ENCODE measurements at regions not wholly inside any gene's neighbourhood (a gene's known extent, or its start where the extent isn't known, plus 50 kb on each side); places are given as distances from the start of the nearest gene placed in this dataset.

- H3K4me3 Mint-ChIP-seq, result no peak overlapping the region
- H3K36me3 Mint-ChIP-seq (ENCODE audit: insufficient read depth), result no peaks in the 10 kb centered on the region
- no peaks in the 10 kb centered on the region for H3K4me1 Mint-ChIP-seq (ENCODE audit: low read depth)
- no peaks in the 10 kb centered on the region for H3K27me3 Mint-ChIP-seq (ENCODE audit: low read depth)
- peaks cover 11% of the 10 kb centered on the region for H3K9me3 Mint-ChIP-seq
- DNase-seq (no peak), ATAC-seq (no peak)
These were observed 658.7 kb downstream of the KCNJ3 start for GRCh38 chr2:155357172-155357571.

- Mint-ChIP-seq H3K36me3 (ENCODE audit: insufficient read depth) (no peaks in the 10 kb centered on the region), H3K27me3 (ENCODE audit: low read depth) (no peaks in the 10 kb centered on the region), H3K4me1 (ENCODE audit: low read depth) (no peaks in the 10 kb centered on the region), H3K9me3 (peaks cover 11% of the 10 kb centered on the region), H3K4me3 (no peak overlapping the region)
- ATAC-seq, result no peak
- no peak for DNase-seq
These were observed 657.8 kb downstream of the KCNJ3 start for GRCh38 chr2:155356250-155356649.

- H3K9me3 Mint-ChIP-seq, result no peaks in the 10 kb centered on the region
- no peaks in the 10 kb centered on the region for H3K27me3 Mint-ChIP-seq (ENCODE audit: low read depth)
- ATAC-seq, result no peak
- H3K4me3 Mint-ChIP-seq, result no peak overlapping the region
- no peak for DNase-seq
- H3K4me1 Mint-ChIP-seq (ENCODE audit: low read depth), result no peaks in the 10 kb centered on the region
- H3K36me3 Mint-ChIP-seq (ENCODE audit: insufficient read depth), result no peaks in the 10 kb centered on the region
These were observed 652.5 kb downstream of the KCNJ3 start for GRCh38 chr2:155350783-155351580.

- no peaks in the 10 kb centered on the region for H3K27me3 Mint-ChIP-seq (ENCODE audit: low read depth)
- no peak for ATAC-seq
- no peak for DNase-seq
- no peaks in the 10 kb centered on the region for H3K9me3 Mint-ChIP-seq
- no peaks in the 10 kb centered on the region for H3K4me1 Mint-ChIP-seq (ENCODE audit: low read depth)
- H3K36me3 Mint-ChIP-seq (ENCODE audit: insufficient read depth), result no peaks in the 10 kb centered on the region
- H3K4me3 Mint-ChIP-seq, result no peak overlapping the region
These were observed 633.5 kb downstream of the KCNJ3 start for GRCh38 chr2:155332016-155332415.

GRCh38 chr2:155320236-155320635, 621.7 kb downstream of the KCNJ3 start:
- peaks cover 4% of the 10 kb centered on the region for H3K27me3 Mint-ChIP-seq (ENCODE audit: low read depth)
- H3K4me1 Mint-ChIP-seq (ENCODE audit: low read depth), result no peaks in the 10 kb centered on the region
- H3K36me3 Mint-ChIP-seq (ENCODE audit: insufficient read depth), result no peaks in the 10 kb centered on the region
- DNase-seq (no peak), ATAC-seq (no peak)
- no peaks in the 10 kb centered on the region for H3K9me3 Mint-ChIP-seq
- H3K4me3 Mint-ChIP-seq, result no peak overlapping the region

- no peak for ATAC-seq
- DNase-seq, result no peak
- Mint-ChIP-seq H3K27me3 (ENCODE audit: low read depth) (no peaks in the 10 kb centered on the region), H3K4me1 (ENCODE audit: low read depth) (no peaks in the 10 kb centered on the region), H3K9me3 (no peaks in the 10 kb centered on the region), H3K4me3 (no peak overlapping the region), H3K36me3 (ENCODE audit: insufficient read depth) (no peaks in the 10 kb centered on the region)
These were observed 620.2 kb downstream of the KCNJ3 start for GRCh38 chr2:155318710-155319109.

- no peak for ATAC-seq
- H3K36me3 Mint-ChIP-seq (ENCODE audit: insufficient read depth), result no peaks in the 10 kb centered on the region
These were observed 617.3 kb downstream of the KCNJ3 start for GRCh38 chr2:155315768-155316167.

GRCh38 chr2:155310589-155310988, 612.1 kb downstream of the KCNJ3 start:
- ATAC-seq, result no peak
- DNase-seq, result no peak
- Mint-ChIP-seq H3K4me1 (ENCODE audit: low read depth) (no peaks in the 10 kb centered on the region), H3K9me3 (no peaks in the 10 kb centered on the region), H3K36me3 (ENCODE audit: insufficient read depth) (no peaks in the 10 kb centered on the region), H3K4me3 (no peak overlapping the region), H3K27me3 (ENCODE audit: low read depth) (no peaks in the 10 kb centered on the region)

More at GRCh38 chr2:155315768-155316167, 617.3 kb downstream of the KCNJ3 start:
- Mint-ChIP-seq H3K9me3 (no peaks in the 10 kb centered on the region), H3K4me3 (no peak overlapping the region), H3K4me1 (ENCODE audit: low read depth) (no peaks in the 10 kb centered on the region), H3K27me3 (ENCODE audit: low read depth) (no peaks in the 10 kb centered on the region)
- no peak for DNase-seq

- Mint-ChIP-seq H3K4me1 (ENCODE audit: low read depth) (no peaks in the 10 kb centered on the region), H3K36me3 (ENCODE audit: insufficient read depth) (no peaks in the 10 kb centered on the region), H3K27me3 (ENCODE audit: low read depth) (no peaks in the 10 kb centered on the region), H3K4me3 (no peak overlapping the region), H3K9me3 (no peaks in the 10 kb centered on the region)
- ATAC-seq (no peak), DNase-seq (no peak)
These were observed 611.0 kb downstream of the KCNJ3 start for GRCh38 chr2:155309483-155309882.

GRCh38 chr2:155308367-155309009, 610.0 kb downstream of the KCNJ3 start:
- Mint-ChIP-seq H3K4me1 (ENCODE audit: low read depth) (no peaks in the 10 kb centered on the region), H3K36me3 (ENCODE audit: insufficient read depth) (no peaks in the 10 kb centered on the region), H3K27me3 (ENCODE audit: low read depth) (no peaks in the 10 kb centered on the region), H3K9me3 (no peaks in the 10 kb centered on the region), H3K4me3 (no peak overlapping the region)
- DNase-seq (no peak), ATAC-seq (no peak)

- Mint-ChIP-seq H3K27me3 (ENCODE audit: low read depth) (no peaks in the 10 kb centered on the region), H3K4me3 (no peak overlapping the region), H3K4me1 (ENCODE audit: low read depth) (no peaks in the 10 kb centered on the region), H3K36me3 (ENCODE audit: insufficient read depth) (no peaks in the 10 kb centered on the region), H3K9me3 (no peaks in the 10 kb centered on the region)
- ATAC-seq (no peak), DNase-seq (no peak)
These were observed 602.7 kb downstream of the KCNJ3 start for GRCh38 chr2:155301221-155301620.

GRCh38 chr2:155298001-155298400, 599.5 kb downstream of the KCNJ3 start:
- no peaks in the 10 kb centered on the region for H3K27me3 Mint-ChIP-seq (ENCODE audit: low read depth)
- H3K36me3 Mint-ChIP-seq (ENCODE audit: insufficient read depth), result no peaks in the 10 kb centered on the region
- H3K4me3 Mint-ChIP-seq, result no peak overlapping the region
- H3K4me1 Mint-ChIP-seq (ENCODE audit: low read depth), result no peaks in the 10 kb centered on the region
- no peaks in the 10 kb centered on the region for H3K9me3 Mint-ChIP-seq
- DNase-seq (no peak), ATAC-seq (no peak)

GRCh38 chr2:155294358-155294757, 595.9 kb downstream of the KCNJ3 start:
- no peak overlapping the region for H3K4me3 Mint-ChIP-seq

GRCh38 chr2:155281907-155282306, 583.4 kb downstream of the KCNJ3 start:
- Mint-ChIP-seq H3K4me3 (no peak overlapping the region), H3K4me1 (ENCODE audit: low read depth) (no peaks in the 10 kb centered on the region), H3K36me3 (ENCODE audit: insufficient read depth) (no peaks in the 10 kb centered on the region), H3K27me3 (ENCODE audit: low read depth) (no peaks in the 10 kb centered on the region), H3K9me3 (no peaks in the 10 kb centered on the region)
- ATAC-seq (no peak), DNase-seq (no peak)

More at GRCh38 chr2:155294358-155294757, 595.9 kb downstream of the KCNJ3 start:
- no peak for ATAC-seq
- no peak for DNase-seq
- H3K27me3 Mint-ChIP-seq (ENCODE audit: low read depth), result no peaks in the 10 kb centered on the region
- H3K9me3 Mint-ChIP-seq, result peaks cover 3% of the 10 kb centered on the region
- no peaks in the 10 kb centered on the region for H3K4me1 Mint-ChIP-seq (ENCODE audit: low read depth)
- H3K36me3 Mint-ChIP-seq (ENCODE audit: insufficient read depth), result no peaks in the 10 kb centered on the region

- no peaks in the 10 kb centered on the region for H3K4me1 Mint-ChIP-seq (ENCODE audit: low read depth)
- no peaks in the 10 kb centered on the region for H3K27me3 Mint-ChIP-seq (ENCODE audit: low read depth)
- DNase-seq (no peak), ATAC-seq (no peak)
- H3K9me3 Mint-ChIP-seq, result peaks cover 8% of the 10 kb centered on the region
- H3K4me3 Mint-ChIP-seq, result no peak overlapping the region
- no peaks in the 10 kb centered on the region for H3K36me3 Mint-ChIP-seq (ENCODE audit: insufficient read depth)
These were observed 574.8 kb downstream of the KCNJ3 start for GRCh38 chr2:155273323-155273722.

Measured in activated T-cell treated with anti-CD3 and anti-CD28 coated beads, Interleukin-2, amount 50 U/mL, for 4 hours (primary cell).